Hematopoietic multipotent progenitor cell (in vitro differentiated cells): ENCODE measurements at regions not wholly inside any gene's neighbourhood (a gene's known extent, or its start where the extent isn't known, plus 50 kb on each side); places are given as distances from the start of the nearest gene placed in this dataset.
"Not testable (repeated sequence)": the region's sequence is repeated elsewhere in the genome, so short reads cannot be mapped to it uniquely, and the experiment has no call there.

ENCODE experiments used
- DNase-seq, 3 donors: peaks; one replicate each; pipeline ENCODE4 v3.0.0-alpha.2; 2011 to 2015; ENCODE audit warnings: low read depth in 2 of 3, low spot score in 2 of 3

DNA sequence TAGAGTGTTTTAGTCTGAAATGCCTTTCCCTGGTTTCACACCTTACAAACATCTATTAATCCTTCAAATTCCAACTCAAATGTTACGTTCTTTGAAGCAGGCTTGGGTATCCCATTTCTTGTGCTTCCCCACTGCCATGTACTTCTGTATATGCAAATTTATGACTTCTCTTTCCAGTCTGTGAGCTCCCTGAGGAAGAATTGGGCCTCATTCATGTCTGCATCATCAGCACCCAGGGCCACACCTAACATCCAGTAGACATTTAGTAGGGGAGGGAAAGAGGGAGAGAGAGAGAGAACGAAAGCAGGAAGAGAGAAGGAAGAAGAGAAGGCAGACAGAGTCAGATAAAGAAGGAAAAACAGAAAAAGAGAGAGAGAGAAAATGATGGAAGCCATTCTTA, 53.3 kb upstream of the KY start:
- no peak for DNase-seq

DNA sequence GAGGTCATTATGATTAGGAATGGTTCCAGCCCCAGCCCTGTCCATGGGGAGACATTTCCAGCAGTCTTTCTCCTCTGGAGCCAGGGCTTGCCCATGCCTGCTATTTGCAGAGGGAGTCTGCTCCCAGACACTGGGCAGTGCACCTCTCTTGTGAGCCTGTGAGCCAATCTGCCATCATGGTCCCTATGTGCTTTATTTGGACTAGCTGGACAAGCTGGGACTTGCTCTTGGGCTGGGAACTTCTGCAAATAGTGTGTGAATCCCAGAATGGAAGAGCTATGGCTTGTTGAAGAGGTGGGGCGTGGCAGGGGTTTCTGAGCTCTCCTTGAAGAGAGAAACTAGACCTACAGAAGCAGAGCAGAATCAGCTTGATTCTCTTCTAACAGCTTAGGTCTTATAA, 53.7 kb upstream of the KY start:
- no peak for DNase-seq

DNA sequence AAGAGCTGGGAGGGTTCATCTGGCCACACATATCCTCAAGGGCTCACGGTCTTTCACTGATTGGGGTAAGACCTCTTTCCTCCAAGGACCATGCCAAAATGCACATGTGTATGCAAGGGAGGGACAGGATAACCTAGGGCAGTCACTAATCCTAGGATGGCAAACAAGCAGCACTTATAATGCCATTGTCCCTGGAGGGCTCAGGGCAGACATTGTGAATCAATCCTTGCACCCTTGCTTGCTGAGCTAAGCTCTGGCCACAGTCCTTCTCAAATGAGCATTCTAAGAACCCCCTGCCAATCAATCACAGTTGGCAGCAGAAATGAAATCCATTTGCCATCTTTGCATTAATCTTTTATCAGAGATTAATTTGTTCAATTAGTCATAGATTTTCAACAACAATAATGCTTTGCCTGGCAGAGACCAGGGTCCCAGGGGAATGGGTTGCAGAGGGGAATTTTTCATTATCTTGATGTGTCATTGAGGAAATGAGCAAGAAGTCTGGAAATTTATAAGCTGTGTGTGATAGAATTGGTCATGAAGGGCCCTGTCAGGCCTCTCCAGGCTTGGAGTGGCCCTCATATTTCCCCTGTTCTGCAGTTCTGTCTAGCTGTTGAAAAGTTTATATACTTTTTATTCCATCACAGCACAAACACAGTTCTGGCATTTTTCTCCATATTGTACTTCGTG, 57.2 kb upstream of the KY start:
- DNase-seq = no peak

DNA sequence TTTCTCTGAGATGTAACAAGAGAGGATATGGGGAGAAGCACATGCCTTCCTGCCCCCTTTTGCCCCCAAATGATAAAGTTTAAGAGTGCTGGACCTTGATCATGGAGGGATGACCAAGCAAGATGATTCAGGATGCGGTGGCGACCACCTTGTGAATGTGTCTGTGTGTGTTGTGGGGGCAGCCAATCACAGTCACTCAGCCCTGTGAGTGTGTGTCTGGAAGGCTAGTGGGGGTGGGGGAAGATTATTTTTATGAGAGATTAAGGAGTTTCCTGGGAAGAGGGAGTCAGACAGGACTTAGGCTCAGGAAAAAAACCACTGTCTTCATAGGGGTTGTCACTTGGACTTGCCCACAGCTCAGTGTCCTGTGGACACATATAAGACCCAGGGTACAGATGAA, 57.8 kb upstream of the KY start:
- no peak for DNase-seq

DNA sequence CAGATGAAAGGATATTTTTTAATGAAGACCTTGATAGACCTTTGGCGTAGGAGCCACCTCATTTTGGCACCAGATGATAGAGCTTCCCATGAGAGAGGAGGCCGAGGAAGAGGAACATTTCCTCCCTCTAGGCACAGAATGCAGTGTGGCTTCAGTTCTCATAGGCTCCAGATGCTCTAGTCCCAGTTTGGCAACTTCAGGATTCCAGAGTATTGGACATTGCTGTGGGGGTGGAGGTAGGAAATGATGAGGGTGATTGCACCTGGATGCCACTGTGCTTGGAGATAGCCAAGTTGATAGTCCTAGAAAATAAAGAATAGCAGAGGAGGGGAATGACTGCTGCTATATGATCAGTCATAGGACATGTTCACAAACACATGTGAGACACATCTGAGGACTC, 58.3 kb upstream of the KY start:
- no peak for DNase-seq

DNA sequence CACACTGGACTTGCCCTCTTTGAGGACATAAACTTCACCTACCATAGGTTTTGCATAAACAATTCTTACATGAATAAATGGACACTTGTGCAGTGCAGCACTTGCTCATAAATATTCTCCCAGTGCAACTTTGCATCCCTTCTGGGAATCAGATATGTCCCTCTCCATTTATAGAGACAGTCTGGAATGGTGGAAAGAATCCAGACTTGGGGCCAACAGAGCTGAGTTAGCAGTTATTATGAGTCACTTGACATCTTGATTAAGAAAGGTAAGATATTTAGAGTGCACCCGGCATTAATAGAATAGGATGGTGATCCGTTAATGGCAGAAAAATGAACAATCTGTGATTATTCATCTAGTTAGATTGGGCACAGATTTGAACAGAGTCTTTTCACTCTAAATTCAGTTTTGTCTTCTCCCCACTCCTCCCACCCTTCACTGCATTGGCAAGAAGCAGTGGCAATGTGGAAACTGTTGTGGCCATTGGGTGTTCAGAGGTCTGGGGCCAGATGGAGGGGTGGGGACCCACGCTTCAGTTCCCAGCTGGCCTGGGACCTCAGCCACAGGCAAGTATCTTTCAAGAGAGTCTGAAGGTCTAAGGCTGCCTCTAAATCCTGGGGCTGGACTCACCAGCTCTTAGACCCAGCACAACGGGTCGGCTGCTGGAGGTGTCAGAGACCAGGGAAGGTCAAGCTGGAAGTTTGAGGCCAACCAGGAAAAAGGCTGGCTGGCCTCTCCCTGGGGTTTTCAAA, 58.9 kb upstream of the KY start:
- no peak for DNase-seq

DNA sequence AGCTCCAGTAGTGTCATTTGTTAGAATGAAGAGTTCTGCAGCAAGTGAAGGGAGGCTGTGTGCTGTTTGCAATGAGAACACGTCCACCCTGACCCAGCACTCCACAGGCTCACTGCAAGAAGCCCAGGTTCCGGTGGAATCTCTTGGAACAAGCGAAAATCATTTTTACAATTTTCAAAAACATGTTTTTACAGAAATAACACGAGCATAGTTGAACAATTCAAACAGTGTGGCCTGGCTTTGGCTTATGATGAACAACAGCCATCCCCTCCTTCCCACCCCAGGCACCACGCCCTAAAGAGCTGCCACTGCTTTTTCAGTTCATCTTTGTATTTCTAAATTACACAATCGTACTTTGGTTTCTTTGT, 59.5 kb upstream of the KY start:
- no peak for DNase-seq

DNA sequence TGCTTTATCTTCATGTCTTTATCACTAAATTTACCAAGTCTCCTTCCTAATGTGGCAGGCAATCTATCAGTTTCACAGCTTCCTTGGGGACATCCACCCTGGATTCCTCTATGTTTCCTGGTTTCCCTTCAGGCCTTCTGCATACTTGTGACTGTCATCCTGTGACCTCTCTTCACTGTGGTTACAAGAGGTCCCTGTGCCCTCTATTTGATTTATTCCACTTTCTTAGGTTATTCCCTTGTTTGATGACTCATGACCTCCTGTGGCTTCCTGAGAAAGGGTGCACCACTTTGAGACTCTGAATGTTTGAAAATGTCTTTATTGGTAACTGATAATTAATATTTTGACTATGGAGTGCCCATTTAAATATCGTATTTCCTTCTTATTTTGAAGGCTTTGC, 60.5 kb upstream of the KY start:
- peak in 2 of 3 donors; percentile 20 to 21 for DNase-seq

DNA sequence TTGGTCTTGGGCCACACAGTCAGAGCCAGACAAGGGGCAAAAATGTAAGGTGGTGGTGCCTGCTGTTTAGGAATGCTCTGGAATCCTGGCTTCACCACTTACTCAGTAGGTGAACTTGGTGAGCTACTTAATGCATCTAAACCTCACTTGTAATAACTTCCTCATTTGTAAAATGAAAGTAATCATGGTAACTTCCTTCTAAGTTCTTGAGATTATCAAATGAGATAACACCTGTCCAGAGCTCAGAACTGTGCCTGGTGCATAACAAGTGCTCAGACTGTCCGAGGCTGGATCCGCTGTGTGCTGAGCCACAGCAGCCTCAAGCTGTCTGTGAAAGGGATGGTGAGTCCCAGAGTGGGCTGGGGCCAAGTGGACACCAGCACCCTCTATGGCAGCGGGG, 62.8 kb upstream of the KY start:
- DNase-seq = peak in 2 of 3 donors; percentile 12 to 48

DNA sequence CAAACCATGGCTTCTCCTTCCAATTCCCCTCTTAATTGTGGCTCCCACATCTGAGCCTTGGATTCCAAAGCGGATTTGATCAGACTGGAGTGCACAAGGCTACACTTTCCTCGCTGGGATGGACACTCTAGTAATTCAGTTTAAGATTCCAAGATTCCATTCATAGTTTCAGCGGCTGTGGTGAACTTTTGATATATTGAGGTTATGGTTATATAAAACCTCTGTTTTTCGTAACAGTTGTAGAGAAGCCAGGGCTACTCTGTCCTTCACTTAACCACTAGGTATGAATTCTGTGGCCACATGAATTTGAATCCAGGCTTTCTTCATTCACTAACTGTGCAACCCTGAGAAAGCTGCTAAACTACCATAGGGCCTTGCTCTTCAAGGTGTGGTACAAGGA, 67.9 kb upstream of the KY start:
- no peak for DNase-seq

DNA sequence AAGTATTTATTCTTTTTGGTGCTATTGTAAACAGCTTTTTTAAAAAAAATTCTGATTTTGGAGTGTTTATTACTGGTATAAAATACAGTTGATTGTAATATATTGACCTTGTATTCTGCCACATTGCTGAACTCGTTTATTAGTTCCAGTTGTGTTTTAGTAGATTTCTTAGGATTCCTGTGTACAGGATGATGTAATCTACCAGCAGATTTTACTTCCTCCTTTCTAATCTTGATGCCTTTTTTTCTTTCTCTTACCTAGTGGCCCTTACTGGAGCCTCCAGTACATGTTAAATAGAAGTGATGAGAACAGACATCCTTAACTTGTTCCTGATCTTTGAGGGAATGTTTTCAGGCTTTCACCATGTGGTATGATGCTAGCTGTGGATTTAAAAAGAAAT, 70.4 kb upstream of the KY start:
- DNase-seq = peak in 1 of 3 donors; percentile 13

DNA sequence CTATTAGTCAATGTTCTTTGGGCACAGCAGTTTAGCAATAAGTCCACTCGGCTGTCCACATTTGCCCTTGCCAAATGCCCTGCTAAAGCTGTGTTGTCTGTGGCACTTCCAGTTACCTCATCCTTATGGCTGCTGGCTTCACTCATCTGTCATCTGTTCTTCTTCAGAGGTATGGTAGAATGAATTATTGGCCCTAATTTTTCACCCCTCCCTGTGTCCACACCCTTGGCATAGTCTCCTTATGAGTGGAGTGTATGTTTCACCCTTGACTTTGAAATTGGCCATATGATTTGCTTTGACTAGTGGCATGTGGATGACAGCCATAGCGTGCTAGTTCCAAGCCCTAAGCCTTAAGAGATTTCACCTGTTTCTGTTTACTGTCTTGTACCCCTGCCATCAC, 72.1 kb upstream of the EPHB1 start:
- DNase-seq = no peak

DNA sequence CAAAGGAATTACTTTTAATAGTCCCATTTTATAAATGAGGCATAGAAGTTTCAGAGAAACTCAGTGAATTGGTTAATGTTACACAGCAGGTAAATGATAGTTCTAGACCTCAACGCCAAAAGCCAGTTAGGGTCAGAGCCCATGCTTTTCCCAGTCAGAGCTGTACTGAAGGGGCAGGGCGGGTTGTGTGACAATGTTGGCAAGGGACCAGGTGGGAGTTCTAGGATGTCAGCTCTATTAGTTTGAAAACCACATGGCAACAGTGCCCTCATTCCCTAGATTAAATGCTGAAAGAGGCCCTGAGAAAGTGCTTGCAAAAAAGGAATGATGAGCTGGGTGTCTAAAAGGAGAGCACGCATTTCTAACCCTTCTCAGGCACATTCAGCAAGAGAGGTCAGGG, 65.4 kb upstream of the EPHB1 start:
- no peak for DNase-seq

DNA sequence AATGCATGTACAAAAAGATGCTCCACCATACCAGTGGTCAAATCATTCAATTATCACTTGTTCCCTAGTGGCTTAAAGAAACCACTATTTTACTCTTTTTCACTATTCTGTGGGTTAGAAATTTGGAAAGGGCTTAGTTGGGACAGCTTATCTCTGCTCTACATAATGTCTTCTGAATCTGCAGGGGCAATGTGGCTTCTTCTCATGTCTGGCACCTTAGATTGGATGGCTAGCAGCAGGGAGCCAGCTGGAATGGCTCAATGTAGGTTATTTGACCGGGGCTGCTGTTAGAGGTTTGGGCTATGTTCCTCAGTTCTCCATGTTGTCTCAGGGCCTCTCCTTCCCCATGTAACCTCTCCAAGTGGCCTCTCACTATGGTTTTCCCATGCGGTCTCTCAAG, 57.5 kb upstream of the EPHB1 start:
- DNase-seq = no peak

DNA sequence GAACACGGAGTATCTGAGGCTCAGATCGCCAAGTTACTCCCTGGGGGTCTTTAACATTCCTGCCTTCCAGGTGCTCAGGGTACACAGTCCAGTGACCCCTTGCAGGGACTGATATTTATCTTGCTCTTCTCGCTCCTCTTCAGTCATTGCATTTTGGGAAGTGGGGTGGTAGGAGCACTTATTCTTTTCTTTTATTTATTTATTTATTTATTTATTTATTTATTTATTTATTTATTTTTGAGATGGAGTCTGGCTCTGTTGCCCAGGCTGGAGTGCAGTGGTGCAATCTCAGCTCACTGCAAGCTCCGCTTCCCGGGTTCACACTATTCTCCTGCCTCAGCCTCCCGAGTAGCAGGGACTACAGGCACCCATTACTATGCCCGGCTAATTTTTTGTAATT, 55.0 kb upstream of the EPHB1 start:
- not testable (repeated sequence) for DNase-seq

DNA sequence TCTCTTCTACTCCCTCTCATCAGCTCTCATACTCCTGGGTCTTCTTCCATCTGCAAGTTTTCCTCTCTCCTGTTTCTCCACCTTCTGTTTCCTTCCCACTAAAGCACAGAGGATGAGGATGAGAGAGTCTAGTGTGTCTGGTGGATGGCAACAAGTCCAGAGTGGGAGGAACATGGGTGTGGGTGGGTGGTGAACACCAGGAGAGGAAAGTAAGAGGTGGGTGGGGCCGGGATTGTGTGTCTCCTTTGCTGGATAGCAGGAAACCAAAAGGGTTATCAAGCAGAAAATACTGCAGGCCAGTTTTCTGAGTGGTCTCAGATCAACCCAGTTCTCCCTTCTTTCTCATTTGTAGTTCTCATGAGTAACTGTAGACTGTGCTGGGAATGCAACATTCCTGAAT, 52.9 kb upstream of the EPHB1 start:
- DNase-seq = no peak

DNA sequence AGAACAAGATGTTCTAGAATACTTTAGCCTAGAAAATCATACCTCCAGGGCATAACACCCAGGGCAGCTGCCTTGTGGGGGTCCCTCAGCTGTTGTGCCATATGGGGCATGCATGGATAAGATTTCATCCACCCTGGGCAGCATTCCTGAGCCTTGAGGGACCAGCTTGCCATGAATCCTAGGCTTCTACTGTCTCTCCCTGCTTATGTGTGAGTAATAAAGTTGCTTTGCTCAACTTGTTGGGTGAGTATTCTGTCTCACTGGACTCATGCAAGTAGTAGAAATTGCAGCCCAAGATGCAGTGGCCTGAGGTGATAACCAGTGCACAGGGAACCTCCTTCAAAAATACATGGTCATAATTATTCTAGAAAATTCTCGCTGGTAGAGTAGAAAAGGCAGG, 52.1 kb upstream of the EPHB1 start:
- no peak for DNase-seq
